GM12878 (cell line): ENCODE measurements at regions not wholly inside any gene's neighbourhood (a gene's known extent, or its start where the extent isn't known, plus 50 kb on each side); places are given as distances from the start of the nearest gene placed in this dataset.
A peak's percentile ranks its signal among the peaks of the same experiment; 100 is the strongest.

ENCODE experiments used
- ATF2 ChIP-seq: IDR thresholded peaks from 2 replicates; pipeline ENCODE4 v1.6.1; 2012; ENCODE audit warnings: low read length, inconsistent platforms
- ATF7 ChIP-seq: fragments of 450-650 bp; IDR thresholded peaks from 2 replicates; pipeline ENCODE4 v1.6.1; 2016; ENCODE audit warnings: low read depth, mild to moderate bottlenecking
- BHLHE40 ChIP-seq, 2 experiments: fragments of 450-650 bp in 1 of 2; IDR thresholded peaks; 2 replicates each; pipeline ENCODE4 v1.6.1; 2011 to 2017; ENCODE audit warnings: low read depth in 2 of 2, borderline replicate concordance in 1 of 2, improper control_type of control experiment in 1 of 2, low read length in 1 of 2, mild to moderate bottlenecking in 1 of 2
- BRCA1 ChIP-seq: IDR thresholded peaks from 2 replicates; pipeline ENCODE4 v1.6.1; 2011; ENCODE audit warnings: low read depth, low read length, improper control_type of control experiment
- CBFB ChIP-seq: IDR thresholded peaks from 2 replicates; pipeline ENCODE4 v1.6.1; 2016; ENCODE audit warnings: antibody characterized with exemption, low read depth
- CEBPZ ChIP-seq: fragments of 150-350 bp; IDR thresholded peaks from 2 replicates; pipeline ENCODE4 v1.6.1; 2016; ENCODE audit warnings: low read depth, low read length
- FOXK2 ChIP-seq: fragments of 450-650 bp; IDR thresholded peaks from 2 replicates; pipeline ENCODE4 v1.6.1; 2017; ENCODE audit warnings: mild to moderate bottlenecking, moderate library complexity
- MEF2A ChIP-seq: IDR thresholded peaks from 2 replicates; pipeline ENCODE4 v1.6.1; 2011; ENCODE audit warnings: low read depth, mild to moderate bottlenecking, low read length, moderate library complexity; ENCODE audit not compliant: insufficient read depth
- PAX5 ChIP-seq: IDR thresholded peaks from 2 replicates; pipeline ENCODE4 v1.6.1; 2011; ENCODE audit warnings: low read depth, low read length, borderline replicate concordance
- POLR2AphosphoS5 ChIP-seq: IDR thresholded peaks from 2 replicates; pipeline ENCODE4 v1.6.1; 2011; ENCODE audit warnings: mild to moderate bottlenecking, low read length, inconsistent platforms
- RAD21 ChIP-seq: IDR thresholded peaks from 2 replicates; pipeline ENCODE4 v1.6.1; 2011; ENCODE audit warnings: mild to moderate bottlenecking, low read depth, low read length, moderate library complexity; ENCODE audit not compliant: insufficient read depth
- SIN3A ChIP-seq: IDR thresholded peaks from 2 replicates; pipeline ENCODE4 v1.6.1; 2012; ENCODE audit warnings: low read depth, low read length, improper control_type of control experiment
- SMARCA5 ChIP-seq: fragments of 450-650 bp; IDR thresholded peaks from 2 replicates; pipeline ENCODE4 v1.6.1; 2017; ENCODE audit warnings: mild to moderate bottlenecking
- TAF1 ChIP-seq: IDR thresholded peaks from 2 replicates; pipeline ENCODE4 v1.6.1; 2011; ENCODE audit warnings: mild to moderate bottlenecking, low read depth, low read length, borderline replicate concordance
- TBL1XR1 ChIP-seq: IDR thresholded peaks from 2 replicates; pipeline ENCODE4 v1.6.1; 2012; ENCODE audit warnings: low read depth, low read length, improper control_type of control experiment
- USF1 ChIP-seq: IDR thresholded peaks from 2 replicates; pipeline ENCODE4 v1.6.1; 2011; ENCODE audit warnings: borderline replicate concordance, low read depth, mild to moderate bottlenecking, moderate library complexity, mixed read lengths, low read length; ENCODE audit not compliant: insufficient read depth; ENCODE audit errors: extremely low read length
- WRNIP1 ChIP-seq: IDR thresholded peaks from 2 replicates; pipeline ENCODE4 v1.6.1; 2011; ENCODE audit warnings: low read depth, low read length, improper control_type of control experiment, borderline replicate concordance
- ZBTB11 ChIP-seq: fragments of 450-650 bp; formaldehyde crosslinking; IDR thresholded peaks from 2 replicates; pipeline ENCODE4 v1.5.0; 2022; ENCODE audit warnings: mild to moderate bottlenecking, missing genetic modification characterization
- ZBTB4 ChIP-seq: fragments of 450-650 bp; formaldehyde crosslinking; IDR thresholded peaks from 2 replicates; pipeline ENCODE4 v1.4.0; 2022; ENCODE audit warnings: mild to moderate bottlenecking, moderate library complexity

- no peak for TF ChIP-seq CEBPZ
- TF ChIP-seq WRNIP1: no peak
- no peak for TF ChIP-seq RAD21
- no peak for TF ChIP-seq ZBTB11 (CRISPR knock-in tag)
- TF ChIP-seq CBFB: 0 out of 2 replicates have a peak, but pooled peaks have one; percentile 47
- TF ChIP-seq SIN3A: no peak
- no peak for TF ChIP-seq TBL1XR1
- TF ChIP-seq MEF2A: no peak
- peak; percentile 82 to 84; a peak in 3 of 4 replicates for TF ChIP-seq BHLHE40 (IDR thresholded peaks at IDR 0.05; ENCODE audit: borderline replicate concordance in 1 of 2, low read depth in 2 of 2, low read length in 1 of 2)
- TF ChIP-seq ATF2: no peak; the same call in 1 of the 2 replicates
- no peak for TF ChIP-seq FOXK2
- TF ChIP-seq ATF7: peak; percentile 75
- peak; percentile 75 for TF ChIP-seq USF1
- TF ChIP-seq ZBTB4: no peak
- no peak for TF ChIP-seq BRCA1
- TF ChIP-seq PAX5: 0 out of 2 replicates have a peak, but pooled peaks have one; percentile 50
- TF ChIP-seq POLR2AphosphoS5: no peak
- no peak for TF ChIP-seq TAF1
- no peak for TF ChIP-seq SMARCA5
These were observed 72.8 kb upstream of the PCDH8 start (continued) for GRCh38 chr13:52921194-52921593.
